ENCODE measurements at regions not wholly inside any gene's neighbourhood (a gene's known extent, or its start where the extent isn't known, plus 50 kb on each side); places are given as distances from the start of the nearest gene placed in this dataset.

DNA sequence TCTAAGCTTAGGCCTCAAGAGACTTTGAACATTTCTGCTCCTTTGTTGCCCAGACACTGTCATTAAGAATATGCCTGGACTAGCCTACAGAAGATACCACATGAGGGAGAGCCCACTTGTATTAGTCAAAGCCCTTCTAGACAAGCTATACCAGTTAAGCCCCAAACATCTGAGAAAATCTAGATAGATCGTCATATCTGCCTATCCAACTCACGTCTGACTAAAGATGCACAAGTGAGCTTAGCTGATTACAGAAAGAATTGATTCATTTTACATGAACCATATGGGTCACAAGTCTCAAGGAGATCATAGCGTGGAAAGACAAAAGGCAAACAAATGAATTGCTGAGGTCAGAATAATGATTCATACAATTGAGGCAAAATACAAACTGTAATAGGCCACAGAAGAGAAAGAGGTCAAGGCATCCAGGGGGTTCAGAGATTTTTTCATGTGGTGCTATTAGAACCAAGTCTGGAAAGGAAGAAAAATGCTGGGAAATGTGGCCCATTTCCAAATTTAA, 1155.5 kb upstream of the TENM4 start:
- no peaks in the 10 kb centered on the region for H3K36me3 Mint-ChIP-seq (ENCODE audit: insufficient read depth in 1 of 3, low read depth in 3 of 3)
- H3K23ac ChIP-seq (ENCODE audit: insufficient read length, low read depth, low read length), result no peak overlapping the region
- H3K27ac ChIP-seq (ENCODE audit: insufficient read length, low read depth, low read length), result no peak overlapping the region
- WGBS (ENCODE audit: extremely low coverage, insufficient read length, low lambda C conversion rate), result no CpG with 5 or more reads among the region's 3 CpGs
- H3K4me1 ChIP-seq (ENCODE audit: insufficient read depth, low read length), result no peaks in the 10 kb centered on the region; the same call in 1 of the 2 replicates
- H3K27ac Mint-ChIP-seq, result no peak overlapping the region
- H3T11ph ChIP-seq (ENCODE audit: low read length), result no peak overlapping the region
- no peak overlapping the region for H3K4me2 ChIP-seq (ENCODE audit: insufficient read depth, insufficient read length, low read length)
- H2BK20ac ChIP-seq (ENCODE audit: low read depth, low read length, poor library complexity, severe bottlenecking), result no peak overlapping the region
- H4K20me1 ChIP-seq (ENCODE audit: control insufficient read depth, insufficient read depth, insufficient read length), result no peaks in the 10 kb centered on the region
- H4K5ac ChIP-seq (ENCODE audit: insufficient read length, low read depth, low read length), result no peak overlapping the region
- no peak for TF ChIP-seq CTCF (conservative IDR thresholded peaks at IDR 0.05)
- no peaks in the 10 kb centered on the region for H3K27me3 ChIP-seq (ENCODE audit: insufficient read depth, low read length)
- no peak overlapping the region for H4K8ac ChIP-seq (replicated peaks; ENCODE audit: insufficient read length, low read depth, low read length)
- H3K18ac ChIP-seq (ENCODE audit: insufficient read length, low read depth, low read length), result no peak overlapping the region
- H3K14ac ChIP-seq (ENCODE audit: insufficient read depth, low read length), result no peak overlapping the region
- H3K79me1 ChIP-seq (ENCODE audit: insufficient read depth, low read depth, low read length, poor library complexity, severe bottlenecking), result no peaks in the 10 kb centered on the region
- H3K9me3 Mint-ChIP-seq, result no peaks in the 10 kb centered on the region
- no peak overlapping the region for H3K9ac ChIP-seq (ENCODE audit: extremely low read depth, insufficient read length, low read length)
- no peaks in the 10 kb centered on the region for H3K23me2 ChIP-seq (ENCODE audit: insufficient read length, low read depth, low read length, poor library complexity, severe bottlenecking)
- no peak overlapping the region for H3K56ac ChIP-seq (ENCODE audit: insufficient read length, low read depth, low read length)
- peaks cover 9% of the 10 kb centered on the region in 2 experiments for H3K4me1 Mint-ChIP-seq
- no peak overlapping the region for H2AFZ ChIP-seq (ENCODE audit: low read length)
- DNase-seq, result no peak
- no peak overlapping the region for H3K4ac ChIP-seq (ENCODE audit: low read depth, low read length)
- H2BK15ac ChIP-seq (ENCODE audit: low read depth, low read length), result no peak overlapping the region
- H4K91ac ChIP-seq (ENCODE audit: insufficient read length, low read depth, low read length), result no peak overlapping the region
- H2BK12ac ChIP-seq (ENCODE audit: insufficient read length, low read depth, low read length), result no peak overlapping the region
- H2AK5ac ChIP-seq (ENCODE audit: insufficient read length, low read length), result no peak overlapping the region
- H3K79me2 ChIP-seq (ENCODE audit: insufficient read depth, low read length), result no peaks in the 10 kb centered on the region
- H2BK5ac ChIP-seq (ENCODE audit: insufficient read length, low read length), result no peak overlapping the region
- no peak overlapping the region for H3K4me3 Mint-ChIP-seq
- H3K27me3 Mint-ChIP-seq (ENCODE audit: low read depth), result no peaks in the 10 kb centered on the region
- H2BK120ac ChIP-seq (ENCODE audit: low read depth, low read length, poor library complexity, severe bottlenecking), result no peak overlapping the region
- no peaks in the 10 kb centered on the region for H3K9me3 ChIP-seq (ENCODE audit: control insufficient read depth, low read depth, low read length)

Measured in H9 (cell line).